PC-9 (cell line): ENCODE measurements at regions not wholly inside any gene's neighbourhood (a gene's known extent, or its start where the extent isn't known, plus 50 kb on each side); places are given as distances from the start of the nearest gene placed in this dataset.
A peak's percentile ranks its signal among the peaks of the same experiment; 100 is the strongest.

Source experiments
- BruUV-seq: library from RNA; stranded (reverse); fragments of 400-500 nt; replicated peaks from 2 replicates; lab custom pipeline; 2021; lab: Mats Ljungman, UMichigan
- CTCF ChIA-PET: fragments of 300-600 bp; sonication (Branson Sonifier 250); formaldehyde crosslinking; loops from one replicate; lab custom pipeline; 2022; ENCODE audit warnings: antibody characterized with exemption; lab: Charles Lee
- POLR2A ChIA-PET: fragments of 300-600 bp; sonication (Branson Sonifier 250); formaldehyde crosslinking; loops from one replicate; lab custom pipeline; 2022; ENCODE audit warnings: antibody characterized with exemption; ENCODE audit not compliant: unreplicated experiment; lab: Charles Lee
- DNase-seq, 2 experiments: peaks; one replicate each; pipeline versions ENCODE4 v3.0.0 to v3.0.0-alpha.2; 2015 to 2022; ENCODE audit warnings: mixed read lengths in 1 of 2
- H2AFZ ChIP-seq: fragments of 200-600 bp; sonication (generic); 2 replicates; pipeline ENCODE4 v1.8.1; 2017; ENCODE audit warnings: antibody characterized with exemption
- H3F3A ChIP-seq: fragments of 200-600 bp; sonication (generic); 2 replicates; pipeline ENCODE4 v1.8.1; 2017; ENCODE audit warnings: antibody characterized with exemption, mild to moderate bottlenecking, low read depth; ENCODE audit not compliant: insufficient read depth
- H3K27ac ChIP-seq: fragments of 200-600 bp; sonication (generic); 2 replicates; pipeline ENCODE4 v1.6.1; 2016; ENCODE audit warnings: mixed run types
- H3K27me3 ChIP-seq: fragments of 200-600 bp; sonication (generic); 2 replicates; pipeline ENCODE4 v1.6.1; 2016; ENCODE audit warnings: low read depth, mixed run types; ENCODE audit not compliant: insufficient read depth
- H3K36me3 ChIP-seq: fragments of 200-600 bp; sonication (generic); 2 replicates; pipeline ENCODE4 v1.6.1; 2016; ENCODE audit warnings: low read depth, mixed run types
- H3K4me1 ChIP-seq: fragments of 200-600 bp; sonication (generic); replicated peaks from 2 replicates; pipeline ENCODE4 v1.6.1; 2016; ENCODE audit warnings: mixed run types; ENCODE audit not compliant: insufficient read depth
- H3K4me2 ChIP-seq: fragments of 200-600 bp; sonication (generic); 2 replicates; pipeline ENCODE4 v1.6.1; 2017; ENCODE audit warnings: mixed run types
- H3K4me3 ChIP-seq: fragments of 200-600 bp; sonication (generic); 2 replicates; pipeline ENCODE4 v1.6.1; 2016; ENCODE audit warnings: mixed run types
- H3K79me2 ChIP-seq: fragments of 200-600 bp; sonication (generic); 2 replicates; pipeline ENCODE4 v1.6.1; 2017; ENCODE audit warnings: low read depth, mixed run types
- H3K9me2 ChIP-seq: fragments of 200-600 bp; sonication (generic); 2 replicates; pipeline ENCODE4 v1.8.1; 2017; ENCODE audit warnings: mild to moderate bottlenecking; ENCODE audit not compliant: insufficient read depth
- H3K9me3 ChIP-seq: fragments of 200-600 bp; sonication (generic); 2 replicates; pipeline ENCODE4 v1.8.1; 2016; ENCODE audit warnings: low read depth; ENCODE audit not compliant: insufficient read depth
- H4K20me1 ChIP-seq: fragments of 200-600 bp; sonication (generic); 2 replicates; pipeline ENCODE4 v1.8.1; 2017; ENCODE audit not compliant: insufficient read depth
- CTCF ChIP-seq: fragments of 200-600 bp; sonication (generic); conservative IDR thresholded peaks from 2 replicates; pipeline ENCODE4 v1.6.1; 2017; ENCODE audit warnings: mixed run types, antibody characterized with exemption, mild to moderate bottlenecking, moderate library complexity
- EZH2 ChIP-seq: fragments of 200-600 bp; sonication (generic); IDR thresholded peaks from 2 replicates; pipeline ENCODE4 v1.8.0; 2017; ENCODE audit warnings: antibody characterized with exemption, low read depth
- intact Hi-C: fragments of 100-400 bp; cut with micrococcal nuclease; formaldehyde crosslinking; loops from one replicate; pipeline ENCODE4 v1.10.0; 2022; ENCODE audit not compliant: unreplicated experiment

DNA sequence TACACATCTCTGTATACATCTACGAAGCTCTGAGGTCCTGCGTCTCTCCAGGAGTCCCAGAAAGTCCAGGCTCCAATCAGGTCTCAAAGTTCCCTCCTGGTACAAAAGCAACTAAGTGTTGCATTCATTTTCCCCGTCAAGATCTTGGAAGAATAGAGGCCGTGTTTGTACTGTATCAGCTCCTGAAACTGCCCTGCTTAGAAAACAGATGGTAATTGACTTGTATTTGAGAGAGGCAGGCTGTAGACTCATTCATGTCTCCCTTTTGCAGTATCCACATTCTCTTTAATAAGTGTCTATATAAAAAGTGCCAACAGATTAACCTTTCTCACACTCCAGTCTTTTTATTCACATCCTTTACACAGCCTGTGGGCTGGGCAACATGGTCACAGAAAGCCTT is 91.7 kb downstream of the HPGD start:
- H4K20me1 ChIP-seq = no peaks in the 10 kb centered on the region
- H3K36me3 ChIP-seq = no peaks in the 10 kb centered on the region
- peak overlapping the region; percentile 58; the same call in 1 of the 2 replicates for H2AFZ ChIP-seq
- H3F3A ChIP-seq = no peaks in the 10 kb centered on the region
- H3K27me3 ChIP-seq = no peaks in the 10 kb centered on the region
- intact Hi-C loops = no loop called here
- no TSS peak for BruUV-seq
- no peaks in the 10 kb centered on the region for H3K9me3 ChIP-seq
- H3K27ac ChIP-seq = no peak overlapping the region
- no peaks in the 10 kb centered on the region for H3K9me2 ChIP-seq
- no peaks in the 10 kb centered on the region for H3K79me2 ChIP-seq
- TF ChIP-seq EZH2 (no peak), CTCF (no peak)
- H3K4me1 ChIP-seq = no peaks in the 10 kb centered on the region
- ChIA-PET POLR2A (no interaction called here), CTCF (no interaction called here)
- no peak overlapping the region for H3K4me2 ChIP-seq
- H3K4me3 ChIP-seq = no peak overlapping the region
- no peak for DNase-seq

DNA sequence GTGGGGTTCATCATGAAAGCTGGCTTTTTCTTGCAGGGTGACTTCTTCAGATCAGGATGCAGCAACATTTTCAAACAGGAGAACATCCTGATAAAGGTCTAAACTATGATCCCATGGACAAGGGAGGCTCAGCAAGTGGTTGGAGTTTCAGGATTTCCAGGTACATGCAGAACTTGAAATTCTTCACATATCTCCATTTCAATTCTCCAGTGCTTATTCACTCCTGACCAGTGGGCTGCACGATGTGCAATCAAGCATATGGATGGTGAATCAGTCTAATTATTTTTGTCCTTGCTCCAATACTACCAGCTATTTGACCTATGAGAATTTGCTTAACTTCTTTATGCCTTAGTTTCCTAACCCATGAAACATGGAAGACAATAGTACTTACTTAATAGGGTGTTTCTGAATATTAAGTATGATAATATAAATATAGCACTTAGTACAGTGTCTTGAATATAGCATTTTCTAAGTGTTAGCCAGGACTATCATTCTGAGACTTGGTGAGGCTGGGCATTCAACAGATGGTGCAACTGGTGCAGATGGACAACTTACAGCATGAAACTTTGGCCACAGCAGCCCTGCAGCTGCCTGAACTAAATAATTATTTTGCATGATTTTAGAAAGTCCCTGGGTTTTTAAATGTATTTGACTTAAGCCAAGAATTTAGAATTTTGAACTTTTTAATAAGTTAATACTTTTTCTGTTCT is 92.4 kb downstream of the HPGD start:
- intact Hi-C loops = no loop called here
- H3K27me3 ChIP-seq = no peaks in the 10 kb centered on the region
- no peaks in the 10 kb centered on the region for H3K4me1 ChIP-seq
- ChIA-PET CTCF (no interaction called here), POLR2A (no interaction called here)
- TF ChIP-seq EZH2 (no peak), CTCF (no peak)
- no peak overlapping the region for H2AFZ ChIP-seq
- H3K9me3 ChIP-seq = no peaks in the 10 kb centered on the region
- H4K20me1 ChIP-seq = no peaks in the 10 kb centered on the region
- no peak for DNase-seq
- H3K36me3 ChIP-seq = no peaks in the 10 kb centered on the region
- no peaks in the 10 kb centered on the region for H3K9me2 ChIP-seq
- BruUV-seq = no TSS peak
- no peaks in the 10 kb centered on the region for H3K79me2 ChIP-seq
- no peaks in the 10 kb centered on the region for H3F3A ChIP-seq
- no peak overlapping the region for H3K27ac ChIP-seq
- H3K4me2 ChIP-seq = no peak overlapping the region
- no peak overlapping the region for H3K4me3 ChIP-seq

DNA sequence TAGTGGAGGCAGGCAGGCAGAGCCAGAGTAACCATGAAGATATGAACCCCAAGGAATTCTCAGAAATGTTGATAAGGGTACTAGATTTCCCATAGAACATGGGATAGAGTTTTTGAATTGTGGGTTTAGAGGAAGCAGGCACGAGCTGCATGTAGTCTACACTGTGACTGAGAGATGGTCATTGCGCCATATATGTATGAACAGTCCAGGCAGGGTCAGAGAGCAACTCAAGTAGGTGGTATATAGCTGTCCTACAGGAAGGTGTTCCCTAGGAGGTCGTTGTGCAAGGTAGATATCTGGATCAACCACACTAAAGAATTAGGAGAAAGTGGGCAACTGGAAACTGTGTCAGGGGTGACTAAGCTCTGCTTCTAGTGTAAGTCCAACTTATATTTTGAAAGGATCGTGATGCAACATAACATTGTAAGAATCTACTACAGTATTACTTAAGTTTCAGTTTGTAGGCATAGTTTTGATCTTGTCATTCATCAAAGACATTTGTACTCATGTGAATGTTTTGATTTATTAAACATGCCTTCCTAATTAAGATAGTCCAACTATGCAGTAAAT is 94.6 kb downstream of the HPGD start:
- H2AFZ ChIP-seq = no peak overlapping the region
- H3K4me3 ChIP-seq = no peak overlapping the region
- H3K4me2 ChIP-seq = no peak overlapping the region
- TF ChIP-seq EZH2 (no peak), CTCF (no peak)
- no peak for DNase-seq
- H3K27me3 ChIP-seq = no peaks in the 10 kb centered on the region
- H3K36me3 ChIP-seq = no peaks in the 10 kb centered on the region
- CTCF ChIA-PET = no interaction called here
- no peaks in the 10 kb centered on the region for H3K9me3 ChIP-seq
- H4K20me1 ChIP-seq = no peaks in the 10 kb centered on the region
- H3K4me1 ChIP-seq = 0 out of 2 replicates have a peak, but pooled peaks cover 10% of the 10 kb centered on the region
- H3K27ac ChIP-seq = no peak overlapping the region
- no peaks in the 10 kb centered on the region for H3K9me2 ChIP-seq
- BruUV-seq = no TSS peak
- H3K79me2 ChIP-seq = no peaks in the 10 kb centered on the region
- POLR2A ChIA-PET = no interaction called here
- no peaks in the 10 kb centered on the region for H3F3A ChIP-seq
- intact Hi-C loops = no loop called here
